HG02981 (cell line): ENCODE measurements at regions not wholly inside any gene's neighbourhood (a gene's known extent, or its start where the extent isn't known, plus 50 kb on each side); places are given as distances from the start of the nearest gene placed in this dataset.

Experiments
- ATAC-seq: cut with Tn5 transposase; IDR thresholded peaks from one replicate; pipeline ENCODE4 v1.9.1; 2021; ENCODE audit warnings: mild to moderate bottlenecking, moderate library complexity; ENCODE audit not compliant: unreplicated experiment

DNA sequence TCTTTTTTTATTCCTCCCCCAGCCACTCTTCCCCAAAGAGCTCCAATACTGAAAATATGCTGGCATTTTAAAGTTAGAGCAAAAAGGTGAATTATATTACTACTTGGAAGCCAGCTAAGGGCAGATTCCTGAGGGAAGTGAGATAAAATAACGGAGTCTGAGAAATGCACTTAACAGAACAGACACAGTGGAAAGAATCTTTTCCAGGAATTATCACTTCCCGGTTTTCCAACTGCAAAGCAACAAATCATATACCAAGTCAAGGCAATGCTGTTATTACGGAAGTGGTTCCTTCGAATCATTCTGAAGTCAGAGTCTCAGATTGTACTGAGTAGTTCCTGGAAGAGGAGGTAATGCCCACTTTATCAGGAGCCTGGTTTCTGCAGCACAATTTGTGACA, 435.0 kb upstream of the SPRED2 start:
- ATAC-seq = no peak

DNA sequence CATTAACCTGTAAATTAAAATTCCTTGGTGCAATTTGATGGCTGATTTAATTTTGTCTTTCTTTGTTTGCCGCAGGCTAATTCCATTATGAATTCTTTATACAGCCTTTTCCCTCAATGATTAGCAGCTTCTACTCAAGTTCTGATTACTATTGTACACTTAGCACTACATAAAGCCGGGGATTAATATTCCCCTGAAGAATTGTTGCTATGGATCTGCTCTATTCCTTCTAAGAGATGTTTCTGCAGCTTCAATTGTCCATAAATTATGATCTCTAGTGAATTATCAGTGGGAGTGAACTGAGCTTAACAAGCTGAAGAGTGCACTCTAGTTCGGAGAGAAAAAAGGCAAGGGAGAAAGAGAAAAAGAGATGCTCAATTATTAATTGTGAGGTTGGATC, 433.7 kb upstream of the SPRED2 start:
- no peak for ATAC-seq

- no peak for ATAC-seq
Observed at GRCh38 chr2:65864619-65865018, 432.2 kb upstream of the SPRED2 start.

- no peak for ATAC-seq
Observed at GRCh38 chr2:65863713-65864112, 431.3 kb upstream of the SPRED2 start.

- ATAC-seq = no peak
Observed at GRCh38 chr2:65856928-65857327, 424.5 kb upstream of the SPRED2 start.

DNA sequence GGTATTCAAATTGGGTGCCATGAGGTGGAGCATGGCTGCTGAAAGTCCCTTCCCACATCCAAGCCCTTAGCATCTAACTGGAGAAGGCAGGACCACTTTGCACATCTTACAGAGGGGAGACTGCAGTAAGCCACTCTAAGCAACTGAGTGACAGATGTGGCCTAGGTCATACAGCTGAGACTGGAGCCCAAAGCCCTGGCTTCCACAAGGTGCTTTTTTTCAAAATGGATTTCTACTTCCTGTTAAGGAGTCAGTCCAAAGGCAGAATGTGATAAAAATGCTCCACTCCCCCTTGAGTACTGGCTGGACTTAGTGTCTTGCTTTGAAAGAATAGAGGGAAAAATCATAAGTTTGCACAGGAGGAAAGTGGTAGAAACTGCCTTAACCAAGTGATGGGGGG, 424.0 kb upstream of the SPRED2 start:
- no peak for ATAC-seq

DNA sequence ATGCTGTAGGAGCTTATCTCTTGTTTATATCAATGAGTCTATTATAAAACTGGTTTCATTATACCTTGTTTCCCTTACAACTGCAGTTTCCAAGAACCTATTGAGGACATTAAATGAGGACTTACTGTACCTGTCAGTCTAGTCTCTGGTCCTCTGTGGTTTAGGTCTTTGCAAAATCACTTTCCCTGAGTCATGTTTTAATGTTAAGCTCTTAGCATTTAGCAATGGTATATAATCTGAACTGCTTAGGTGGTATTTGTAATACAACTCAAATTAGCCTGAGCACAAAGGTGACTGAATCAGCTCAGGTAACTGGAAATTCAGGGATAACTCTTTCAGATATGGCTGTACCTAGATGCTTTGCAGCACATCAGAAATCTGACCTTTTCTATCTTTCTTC, 418.3 kb upstream of the SPRED2 start:
- ATAC-seq = no peak

- ATAC-seq = no peak
Observed at GRCh38 chr2:65846989-65847678, 414.7 kb upstream of the SPRED2 start.

- ATAC-seq = no peak
Observed at GRCh38 chr2:65845442-65846182, 413.2 kb upstream of the SPRED2 start.

- ATAC-seq = no peak
Observed at GRCh38 chr2:65842104-65842503, 409.7 kb upstream of the SPRED2 start.

GRCh38 chr2:65835975-65836549, 403.7 kb upstream of the SPRED2 start:
- ATAC-seq = no peak

GRCh38 chr2:65834771-65835475, 402.5 kb upstream of the SPRED2 start:
- ATAC-seq = no peak

GRCh38 chr2:65834062-65834461, 401.7 kb upstream of the SPRED2 start:
- no peak for ATAC-seq

- no peak for ATAC-seq
Observed at GRCh38 chr2:65831509-65831908, 399.1 kb upstream of the SPRED2 start.

GRCh38 chr2:65826567-65826966, 394.2 kb upstream of the SPRED2 start:
- ATAC-seq = no peak

GRCh38 chr2:65823511-65823910, 391.1 kb upstream of the SPRED2 start:
- ATAC-seq = no peak

GRCh38 chr2:65820454-65820853, 388.1 kb upstream of the SPRED2 start:
- no peak for ATAC-seq

- no peak for ATAC-seq
Observed at GRCh38 chr2:65819963-65820362, 387.6 kb upstream of the SPRED2 start.

GRCh38 chr2:65818873-65819451, 386.6 kb upstream of the SPRED2 start:
- no peak for ATAC-seq

GRCh38 chr2:65813631-65814173, 381.3 kb upstream of the SPRED2 start:
- no peak for ATAC-seq

DNA sequence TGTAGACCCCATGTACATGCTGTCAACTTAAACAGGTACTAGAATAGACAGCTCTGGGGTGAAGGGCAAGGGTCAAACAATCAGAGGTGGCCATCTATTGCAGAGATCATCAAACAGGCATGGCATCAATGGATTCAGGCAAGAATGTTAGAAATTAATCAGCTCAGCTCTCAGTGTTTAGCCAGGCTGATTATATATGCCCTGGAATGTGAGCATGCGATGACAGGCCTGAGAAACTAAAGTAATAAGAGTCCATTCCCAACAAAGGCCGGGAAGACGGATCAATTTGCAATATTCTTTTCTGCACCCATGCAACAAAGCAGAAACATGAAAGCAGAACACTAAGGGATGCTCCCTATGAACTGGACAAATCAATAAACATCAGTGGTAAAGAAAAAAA, 380.5 kb upstream of the SPRED2 start:
- no peak for ATAC-seq
